GM18502 (cell line): ENCODE measurements at regions not wholly inside any gene's neighbourhood (a gene's known extent, or its start where the extent isn't known, plus 50 kb on each side); places are given as distances from the start of the nearest gene placed in this dataset.
A peak's percentile ranks its signal among the peaks of the same experiment; 100 is the strongest.

ENCODE experiments used
- ATAC-seq: cut with Tn5 transposase; IDR thresholded peaks from one replicate; pipeline ENCODE4 v1.9.1; 2021; ENCODE audit warnings: mild to moderate bottlenecking; ENCODE audit not compliant: unreplicated experiment, poor library complexity

GRCh38 chr7:94054130-94054529 lies 50.0 kb upstream of the BET1 start:
- ATAC-seq: no peak

DNA sequence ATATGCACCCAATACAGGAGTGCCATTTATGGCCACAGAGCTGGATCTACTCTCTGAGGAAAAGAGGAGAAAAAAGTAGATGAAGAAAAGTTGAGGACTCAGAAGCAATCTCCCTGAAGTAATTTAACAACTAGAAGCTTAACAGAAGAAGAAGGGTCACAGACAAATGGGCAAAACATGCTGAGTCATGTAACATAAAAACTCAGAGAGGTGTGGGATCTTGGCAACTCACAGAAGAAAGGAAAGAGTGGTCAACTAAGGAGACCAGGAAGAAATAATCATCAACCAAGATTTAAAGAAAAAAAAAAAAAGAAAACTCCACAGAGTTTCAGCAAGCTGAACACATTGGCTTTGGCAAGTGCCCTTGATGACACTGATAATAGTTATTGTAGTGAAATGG lies 51.8 kb upstream of the BET1 start:
- ATAC-seq: no peak

- no peak for ATAC-seq
Measured at GRCh38 chr7:94056796-94057207, 52.6 kb upstream of the BET1 start.

DNA sequence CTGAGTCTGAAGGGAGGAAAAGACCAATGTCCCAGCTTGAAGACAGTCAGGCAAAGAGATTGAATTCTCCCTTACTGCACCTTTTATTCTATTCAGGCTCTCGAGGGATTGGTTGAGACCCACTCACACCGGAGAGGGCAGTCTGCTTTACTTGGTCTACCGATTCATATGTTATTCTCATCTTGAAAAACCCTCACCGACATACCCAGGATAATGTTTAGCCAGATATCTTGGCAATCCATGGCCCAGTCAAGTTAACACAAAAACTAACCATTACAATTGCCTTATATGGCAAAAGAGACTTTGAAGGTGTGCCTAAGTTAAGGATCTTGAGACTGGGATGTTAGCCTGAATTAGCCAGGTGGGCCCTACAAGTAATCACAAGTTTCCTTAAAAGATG lies 53.8 kb upstream of the BET1 start:
- ATAC-seq: no peak

DNA sequence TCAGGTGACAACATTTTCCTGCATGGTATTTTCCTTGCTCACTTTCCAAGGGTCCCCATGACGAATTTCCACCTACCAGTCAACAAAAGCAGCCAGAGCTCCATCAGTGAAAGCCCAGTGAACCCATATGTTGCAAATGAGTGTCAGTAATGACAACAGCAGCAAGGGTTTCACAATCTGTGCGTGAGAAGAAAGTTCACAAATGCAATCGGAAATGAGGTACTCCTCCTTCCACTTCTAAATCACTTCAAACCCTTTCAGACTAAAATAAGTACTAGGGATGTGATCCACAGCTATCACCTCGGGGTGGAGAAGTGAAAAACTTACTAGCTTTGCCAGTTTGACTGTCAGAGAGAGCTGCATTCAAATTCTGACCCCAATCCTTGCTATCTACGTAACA lies 55.6 kb upstream of the BET1 start:
- peak; percentile 66 for ATAC-seq

DNA sequence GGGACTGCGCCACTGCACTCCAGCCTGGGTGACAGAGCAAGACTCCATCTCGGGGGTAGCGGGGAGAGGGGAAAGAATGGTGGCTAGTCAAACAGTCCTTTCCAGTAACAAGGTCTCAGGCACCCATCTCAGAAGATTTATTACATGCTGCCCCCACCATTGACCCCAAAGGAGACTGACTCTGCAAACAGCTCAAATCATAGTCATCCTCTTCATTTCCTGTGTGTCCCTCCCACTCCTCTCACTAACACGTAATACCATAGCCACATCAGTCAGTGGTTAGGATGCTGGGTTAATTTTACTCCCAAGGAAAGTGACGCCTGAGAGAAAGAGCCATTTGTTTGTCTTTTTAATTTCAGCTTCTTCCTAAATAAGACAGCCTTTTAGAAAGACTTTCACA lies 56.6 kb upstream of the BET1 start:
- no peak for ATAC-seq

DNA sequence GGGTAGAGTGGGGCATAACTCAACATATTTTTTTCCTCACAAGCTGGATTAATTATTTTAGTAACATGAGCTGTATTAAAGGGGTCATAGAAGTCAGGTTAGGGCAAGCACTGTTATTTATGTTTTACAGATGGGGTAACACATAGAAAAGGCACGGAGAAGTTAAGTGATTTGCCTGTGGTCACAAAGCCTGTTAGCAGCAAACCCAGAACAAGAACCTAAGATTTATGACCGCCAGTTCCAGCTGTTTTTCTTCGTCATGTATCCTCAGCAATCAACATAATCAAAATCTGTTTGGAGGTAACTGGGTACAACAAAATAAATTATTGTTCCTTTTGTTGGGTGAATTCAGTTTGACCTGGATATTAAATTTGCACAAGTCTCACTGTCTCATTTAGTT lies 57.2 kb upstream of the BET1 start:
- no peak for ATAC-seq

GRCh38 chr7:94062372-94062771 lies 58.2 kb upstream of the BET1 start:
- ATAC-seq: no peak

DNA sequence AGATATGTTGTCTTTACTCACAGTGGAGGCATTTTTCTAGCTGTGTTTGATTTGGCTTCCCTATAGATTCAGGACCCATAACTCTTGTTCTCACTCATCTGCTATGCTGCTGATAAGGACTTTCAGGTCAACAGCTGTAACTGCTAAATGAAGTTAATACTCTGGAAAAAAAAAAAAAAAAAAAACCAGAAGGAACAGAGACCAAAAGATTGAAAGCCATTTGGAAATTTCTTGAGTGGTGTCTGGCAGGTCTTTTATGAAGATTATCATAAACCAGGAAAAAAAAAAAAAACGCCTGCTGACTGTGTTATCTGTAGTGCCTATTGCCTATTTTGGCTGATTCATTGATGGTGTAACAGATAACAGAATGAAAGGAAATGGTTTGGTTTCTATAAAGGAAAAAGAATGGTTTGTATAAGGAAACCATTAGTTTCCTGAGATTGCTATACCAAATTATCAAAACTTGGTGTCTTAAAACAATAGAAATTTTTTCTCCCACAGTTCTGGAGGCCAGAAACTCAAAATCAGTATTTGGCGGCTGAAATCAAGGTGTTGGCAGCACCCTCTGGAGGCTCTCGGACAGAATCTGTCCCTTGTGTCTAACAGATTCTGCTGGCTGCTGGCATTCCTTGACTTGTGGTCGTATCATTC lies 60.5 kb upstream of the BET1 start:
- ATAC-seq: no peak

DNA sequence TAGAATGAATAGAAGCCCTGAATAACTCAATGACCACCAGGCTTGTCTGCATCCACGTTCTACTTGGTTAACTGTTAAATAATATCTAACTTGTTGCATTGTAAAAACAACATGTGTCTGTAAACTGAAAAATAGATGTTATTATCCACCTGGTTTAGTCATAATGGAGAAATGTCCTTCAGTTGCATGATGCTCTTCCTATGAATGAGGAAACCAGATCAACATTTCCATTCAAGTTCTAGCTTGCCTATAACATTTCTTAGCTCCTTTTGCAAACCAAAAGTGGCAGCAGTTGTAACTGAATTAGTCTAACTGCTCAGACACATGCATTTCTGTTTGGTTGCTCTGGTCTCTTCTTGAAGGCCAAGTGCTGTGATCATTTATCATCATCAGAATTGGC lies 62.9 kb upstream of the BET1 start:
- ATAC-seq: no peak

DNA sequence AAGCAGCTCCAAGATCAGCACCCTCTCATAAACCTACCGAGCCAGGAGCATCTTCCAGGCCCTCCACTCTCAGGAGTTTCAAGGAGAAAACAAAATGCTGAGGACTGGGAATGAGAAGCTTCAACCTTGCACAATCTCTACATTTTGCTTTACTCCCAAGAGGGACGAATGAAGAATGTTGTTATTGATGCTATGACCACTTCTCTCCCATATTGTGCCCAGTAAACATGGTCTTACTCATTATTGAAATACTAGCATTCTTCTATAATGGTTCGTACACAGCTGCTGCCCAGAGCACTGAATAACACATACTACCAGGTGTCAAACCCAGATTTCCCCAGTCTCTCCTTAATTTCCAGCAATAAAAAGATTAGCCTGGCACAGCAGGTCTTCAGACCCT lies 63.4 kb upstream of the BET1 start:
- no peak for ATAC-seq

DNA sequence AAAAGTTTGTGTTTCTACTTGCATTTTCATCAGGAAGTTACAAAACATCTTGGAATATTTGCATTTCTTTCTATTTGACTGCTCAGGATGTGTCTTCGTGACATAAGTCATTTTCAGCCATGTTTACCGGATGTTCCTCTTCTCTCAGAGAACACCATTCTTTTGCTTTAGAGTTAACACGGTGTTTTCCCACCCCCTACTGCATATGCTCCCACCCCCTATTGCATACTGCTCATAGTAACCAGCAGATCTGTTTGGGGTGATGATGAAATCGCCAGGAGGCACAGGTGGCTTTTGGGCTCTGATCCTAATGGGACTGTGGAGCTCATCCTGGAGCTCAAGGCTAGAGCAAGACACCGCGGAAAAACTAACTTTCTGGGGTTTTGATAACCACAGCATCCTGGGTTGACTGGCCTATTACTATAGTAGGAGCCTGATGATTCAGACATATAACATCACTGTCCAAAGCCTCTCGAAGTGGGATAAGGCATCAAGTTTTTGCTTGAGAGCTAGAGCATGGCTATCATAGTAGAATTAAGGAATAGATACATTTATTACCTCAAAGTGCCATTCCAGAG lies 65.1 kb upstream of the BET1 start:
- ATAC-seq: peak; percentile 74

DNA sequence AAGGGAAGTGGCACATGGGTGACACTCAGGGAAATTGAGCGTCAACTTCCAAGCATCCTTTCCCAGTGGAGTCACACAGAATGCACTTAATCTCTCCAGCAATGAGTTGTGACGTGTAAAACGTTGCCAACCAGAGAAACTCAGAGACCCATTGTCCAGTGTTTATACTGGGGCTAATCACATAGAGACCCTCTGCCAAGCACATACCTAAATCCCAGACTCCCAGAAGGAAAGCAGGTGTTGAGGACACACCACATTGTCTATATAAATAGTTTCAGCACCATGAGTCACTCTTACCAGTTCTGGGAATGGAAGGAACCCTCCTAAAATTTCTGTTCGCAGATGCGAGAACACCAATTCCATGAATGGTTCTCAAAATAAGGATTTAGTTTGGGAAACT lies 76.4 kb upstream of the BET1 start:
- no peak for ATAC-seq

DNA sequence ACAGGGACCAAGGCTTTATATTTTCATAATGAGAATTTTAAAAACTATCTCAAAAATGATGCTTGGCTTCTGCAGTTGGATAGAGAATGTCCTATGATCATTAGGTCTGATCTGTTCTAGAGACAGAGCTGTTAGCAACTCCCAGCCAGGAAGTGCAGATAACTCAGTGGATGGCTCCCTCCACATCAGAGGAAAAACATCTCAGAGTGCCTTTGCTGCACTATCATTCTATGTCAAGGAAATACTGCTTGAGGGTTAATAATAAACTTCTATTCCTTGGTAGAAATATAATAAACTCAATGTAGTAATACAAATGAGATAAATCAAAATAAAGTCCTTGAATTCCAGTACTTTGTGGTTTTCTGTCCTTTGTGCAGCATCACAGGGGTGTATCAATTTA lies 78.0 kb upstream of the BET1 start:
- no peak for ATAC-seq

- peak; percentile 98 for ATAC-seq
Measured at GRCh38 chr7:94087664-94088352, 83.7 kb upstream of the BET1 start.

GRCh38 chr7:94088560-94088959 lies 84.4 kb upstream of the BET1 start:
- no peak for ATAC-seq

DNA sequence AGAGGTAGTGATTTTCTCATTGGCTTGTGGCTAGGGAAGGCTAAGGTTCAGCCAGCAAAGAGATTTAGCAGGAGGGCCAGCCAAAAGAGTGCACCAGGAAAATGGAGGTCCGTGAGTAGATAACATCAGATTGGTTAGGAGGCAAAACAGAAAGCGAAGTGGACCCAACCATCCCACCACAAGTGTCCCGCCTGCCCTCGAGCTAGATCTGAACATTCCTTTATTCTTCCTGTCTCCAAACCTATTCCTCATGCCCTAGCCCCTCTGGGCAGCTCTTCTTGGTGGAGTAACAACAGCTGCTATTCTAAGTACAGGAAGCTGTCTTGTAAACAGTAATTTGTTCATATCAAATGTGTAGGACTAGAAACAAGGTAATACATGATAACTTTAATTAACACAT lies 85.7 kb upstream of the BET1 start:
- ATAC-seq: no peak

DNA sequence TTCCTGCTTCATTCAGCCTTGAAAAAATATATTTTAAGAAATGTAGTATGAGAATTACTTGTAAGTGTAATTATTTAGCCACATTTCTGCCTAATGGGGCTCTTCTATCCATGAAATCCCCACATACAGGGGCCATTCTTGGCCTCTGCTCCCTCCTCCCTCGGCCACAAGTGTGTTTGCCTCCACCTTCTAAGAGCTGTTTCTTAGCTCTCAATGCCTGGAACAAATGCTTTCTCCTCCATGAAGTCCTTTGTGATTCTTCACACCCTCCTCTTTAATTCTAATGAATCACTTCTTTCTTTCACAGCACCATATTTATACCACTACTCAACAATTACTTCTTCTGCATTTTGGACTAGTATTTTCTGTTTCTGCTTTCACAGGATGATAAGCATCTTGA lies 88.8 kb upstream of the BET1 start:
- ATAC-seq: no peak

DNA sequence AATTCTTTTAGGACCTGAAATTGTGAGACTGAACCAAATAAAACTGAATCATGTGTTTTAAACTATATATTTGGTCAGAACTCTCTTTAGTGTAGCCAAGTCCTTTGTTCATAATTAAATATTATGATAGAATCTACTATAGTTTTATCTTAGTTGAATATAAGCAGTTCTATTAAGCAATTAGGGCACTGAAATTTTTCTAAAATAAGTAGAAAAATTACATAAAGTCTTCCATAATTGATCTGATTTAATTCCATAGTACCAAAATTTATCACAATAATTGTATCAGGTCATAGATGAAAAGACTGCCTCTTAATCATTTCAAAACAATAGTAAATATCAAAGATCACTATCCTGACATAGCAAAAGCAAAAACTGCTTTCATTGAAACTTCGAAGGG lies 90.1 kb upstream of the BET1 start:
- no peak for ATAC-seq

GRCh38 chr7:94095316-94096009 lies 91.3 kb upstream of the BET1 start:
- no peak for ATAC-seq

GRCh38 chr7:94099679-94100078 lies 95.5 kb upstream of the BET1 start:
- ATAC-seq: no peak
